GM18508 (cell line): ENCODE measurements at regions not wholly inside any gene's neighbourhood (a gene's known extent, or its start where the extent isn't known, plus 50 kb on each side); places are given as distances from the start of the nearest gene placed in this dataset.

Source experiments
- ATAC-seq: cut with Tn5 transposase; IDR thresholded peaks from one replicate; pipeline ENCODE4 v1.9.1; 2021; ENCODE audit warnings: moderate number of reproducible peaks; ENCODE audit not compliant: insufficient read depth, unreplicated experiment

DNA sequence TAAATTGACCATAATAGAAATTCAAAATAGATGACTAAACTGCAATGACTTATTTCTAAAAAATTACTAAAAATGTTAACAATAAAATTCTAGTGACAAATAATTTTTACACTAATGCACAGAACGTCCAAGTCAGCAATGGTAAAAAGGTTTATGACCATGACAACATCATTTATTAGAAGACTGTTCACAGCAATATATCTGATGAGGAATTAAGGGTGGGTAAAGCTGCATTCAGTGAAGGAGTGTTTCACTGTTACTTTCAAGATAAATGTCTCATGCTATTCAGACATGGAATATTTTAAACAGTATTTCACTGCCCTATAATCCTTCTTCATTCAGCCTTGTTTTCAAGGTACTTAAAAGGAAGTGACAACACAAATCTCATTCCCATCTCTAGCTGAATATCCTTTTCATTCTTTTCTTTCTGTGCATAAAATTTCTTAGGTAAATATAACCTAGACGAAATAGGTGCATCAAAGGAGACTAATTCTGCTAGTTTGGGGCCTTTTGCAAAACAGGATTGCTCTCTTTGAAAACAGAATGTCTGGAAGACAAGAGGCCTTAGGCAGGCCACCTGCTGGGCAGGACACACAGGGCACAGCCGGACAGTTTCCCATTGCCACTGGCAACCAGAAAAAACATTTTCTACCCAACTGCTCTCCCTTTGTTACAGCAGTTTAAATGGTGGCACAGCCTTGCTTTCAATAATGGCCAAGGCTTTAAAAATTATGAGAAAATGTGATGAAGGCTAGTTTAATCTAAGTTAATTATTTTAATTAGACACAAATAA, 600.3 kb downstream of the SPRY1 start:
- no peak for ATAC-seq

DNA sequence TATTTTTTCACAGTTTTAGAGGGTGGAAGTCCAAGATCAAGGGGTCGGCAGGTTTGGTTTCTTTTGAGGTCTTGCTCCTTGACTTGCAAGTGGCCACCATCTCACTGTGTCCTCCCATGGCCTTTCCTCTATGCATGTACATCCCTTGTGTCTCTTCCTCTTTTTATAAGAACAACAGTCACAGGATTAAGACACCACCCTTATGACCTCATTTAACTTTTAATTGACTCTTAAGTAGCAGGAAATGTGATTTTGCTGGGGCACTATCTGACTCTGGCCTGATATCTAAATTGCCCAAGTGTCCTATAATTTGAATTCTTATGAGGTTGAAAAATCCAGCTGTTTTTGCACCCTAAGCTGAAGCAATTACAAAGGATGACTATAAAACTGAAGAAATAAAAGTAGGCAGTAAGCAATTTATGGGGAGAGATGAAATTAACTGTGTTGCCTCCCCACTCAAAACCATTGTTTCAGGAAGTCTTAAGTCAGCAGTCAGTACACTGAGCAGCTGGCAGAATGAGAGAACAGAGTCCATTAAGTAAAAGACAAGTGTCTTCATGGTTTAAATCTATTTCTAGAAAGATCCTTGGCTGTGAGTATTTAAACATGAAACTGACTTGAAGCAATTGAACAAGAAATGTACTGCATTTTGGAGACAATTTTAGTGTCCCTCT, 601.3 kb downstream of the SPRY1 start:
- no peak for ATAC-seq

DNA sequence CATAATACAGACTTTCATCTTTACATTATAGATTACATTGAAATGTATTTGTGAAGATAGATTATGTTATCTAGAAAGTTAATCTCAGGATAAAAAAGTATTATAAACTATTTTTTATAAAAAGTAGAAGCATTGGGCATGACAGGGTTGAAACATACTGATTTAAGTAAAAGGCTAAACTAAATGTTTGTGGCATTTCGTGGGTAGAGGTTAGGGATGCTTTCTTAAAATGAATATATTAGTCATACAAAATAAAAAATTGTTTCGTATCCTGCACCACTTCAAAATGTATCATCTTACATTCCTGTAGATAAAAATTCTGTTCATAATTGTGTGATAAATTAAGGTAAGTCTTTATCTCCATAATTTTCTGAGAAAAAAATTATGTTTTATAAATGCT, 603.6 kb downstream of the SPRY1 start:
- ATAC-seq = no peak

DNA sequence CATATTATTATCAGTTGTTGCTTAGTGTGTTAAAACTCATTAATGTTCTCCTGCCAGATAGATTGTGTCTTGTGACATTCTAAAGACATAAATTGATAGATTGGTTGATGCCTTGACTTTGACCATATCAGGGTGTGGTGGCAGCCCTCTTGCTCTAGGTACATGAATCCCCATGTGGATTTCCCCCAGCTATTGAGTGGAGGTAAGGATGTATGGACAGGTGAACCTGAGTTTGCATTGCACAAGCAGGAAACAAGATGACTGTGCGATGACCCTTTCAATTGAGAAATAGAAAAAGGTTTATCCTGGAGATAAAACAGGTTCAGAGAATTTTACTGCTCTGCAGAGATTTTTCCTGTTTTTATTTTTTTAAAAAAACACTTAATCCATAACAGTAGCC, 619.2 kb downstream of the SPRY1 start:
- no peak for ATAC-seq

DNA sequence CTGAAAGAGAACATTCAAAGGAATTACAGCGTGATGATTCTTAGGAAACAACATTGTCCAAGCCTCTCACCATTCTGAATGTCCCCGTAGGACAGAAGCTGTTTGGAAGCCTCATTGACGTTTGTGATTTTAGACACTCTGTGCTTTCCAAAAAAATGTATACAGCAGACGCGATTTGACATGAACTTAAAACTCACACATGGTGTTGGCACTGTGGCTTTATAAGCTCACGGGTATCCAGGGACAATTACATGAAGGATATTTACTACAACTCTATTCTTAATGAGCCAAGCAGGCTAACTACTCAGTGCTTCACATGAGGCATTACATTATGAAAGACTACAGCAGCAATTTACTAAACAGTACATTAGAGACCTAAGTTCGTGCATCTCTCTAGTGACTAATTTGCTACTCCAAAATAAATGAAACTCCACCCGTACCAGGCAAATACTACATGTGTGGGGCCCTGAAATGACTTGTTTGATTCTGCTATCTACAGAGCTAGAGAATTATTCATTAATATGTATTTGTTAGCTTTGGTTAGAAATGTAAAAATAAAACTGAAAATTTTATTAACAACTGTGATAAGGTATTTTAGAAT, 620.7 kb downstream of the SPRY1 start:
- ATAC-seq = no peak

DNA sequence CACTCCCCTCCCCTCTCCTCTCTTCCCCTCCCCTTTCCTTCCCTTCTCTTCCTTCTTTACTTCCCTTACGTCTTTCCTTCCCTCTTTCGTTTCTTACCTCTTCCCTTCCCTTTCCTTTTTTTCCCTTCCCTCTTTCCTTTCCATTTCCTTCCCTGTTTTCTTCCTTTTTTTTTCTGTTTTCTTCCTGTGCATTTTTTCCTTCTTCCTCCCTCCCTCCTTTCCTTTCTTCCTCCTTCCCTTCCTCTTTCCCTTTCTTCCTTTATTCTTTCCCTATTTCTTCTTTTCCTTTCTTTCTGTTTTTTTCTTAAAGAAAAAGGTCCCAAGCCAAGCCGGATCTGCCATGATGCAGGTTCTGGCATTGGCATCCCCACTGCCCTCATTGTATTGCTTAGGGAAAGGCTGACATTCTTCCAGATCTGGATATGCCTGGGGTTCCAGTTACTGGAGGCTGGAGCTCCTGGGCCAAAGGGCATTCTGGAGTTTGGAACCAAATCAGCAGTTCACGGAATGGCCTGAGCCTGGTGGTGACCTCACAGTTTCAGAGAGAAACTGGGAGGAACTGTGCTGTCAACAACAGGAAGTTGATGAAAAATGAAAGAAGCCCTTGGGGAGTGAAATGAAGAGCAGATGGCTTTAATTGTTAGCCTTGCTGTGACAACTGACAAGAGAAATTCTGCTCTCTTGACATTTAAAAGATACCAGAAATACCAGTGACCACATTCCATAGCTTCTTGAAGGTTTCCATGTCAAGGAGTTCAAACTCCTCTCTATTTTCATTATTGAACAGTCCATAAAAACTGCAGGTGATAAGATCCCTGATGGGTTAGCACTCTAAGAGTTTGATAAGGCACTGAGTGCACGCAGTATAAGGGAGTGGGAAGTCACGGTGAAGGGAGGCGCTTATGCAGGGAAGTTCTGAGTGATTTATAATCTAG, 622.1 kb downstream of the SPRY1 start:
- peak; percentile 99 for ATAC-seq

DNA sequence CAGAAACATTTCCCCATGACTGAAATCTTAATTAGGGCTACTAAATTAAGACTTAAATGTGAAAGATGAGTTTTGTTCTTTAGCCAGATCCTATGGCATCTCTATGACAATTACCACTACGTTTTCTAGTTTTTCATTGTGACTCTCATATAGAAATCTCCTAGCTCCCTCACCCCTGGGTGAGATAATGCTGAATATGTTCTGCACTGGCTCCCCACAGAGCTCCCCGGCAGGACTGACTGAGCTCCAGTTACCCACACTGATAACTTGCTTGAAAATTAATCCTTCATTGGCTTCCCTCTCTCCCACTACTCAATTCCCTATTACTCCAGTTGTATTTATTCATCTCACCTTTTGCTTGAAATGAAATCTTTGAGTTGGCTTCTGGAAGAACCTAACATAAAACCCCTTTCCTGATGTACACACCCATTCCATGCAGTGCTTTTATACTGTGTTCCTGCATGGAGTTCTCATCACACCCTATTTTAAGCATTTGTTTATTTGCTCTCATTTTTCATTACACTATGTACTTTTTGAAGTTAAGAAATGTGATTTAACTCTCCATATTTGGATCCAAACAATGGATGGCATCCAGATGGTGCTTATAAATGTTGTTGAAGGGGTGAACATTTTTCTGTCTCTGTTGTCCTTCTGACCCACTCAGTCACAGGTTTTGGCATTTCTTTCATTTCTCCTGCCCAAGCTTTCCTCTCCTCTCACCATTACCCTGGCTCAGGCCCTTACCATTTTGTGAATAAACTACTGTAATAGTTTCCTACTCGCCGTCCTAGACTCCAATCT, 623.4 kb downstream of the SPRY1 start:
- ATAC-seq = no peak

DNA sequence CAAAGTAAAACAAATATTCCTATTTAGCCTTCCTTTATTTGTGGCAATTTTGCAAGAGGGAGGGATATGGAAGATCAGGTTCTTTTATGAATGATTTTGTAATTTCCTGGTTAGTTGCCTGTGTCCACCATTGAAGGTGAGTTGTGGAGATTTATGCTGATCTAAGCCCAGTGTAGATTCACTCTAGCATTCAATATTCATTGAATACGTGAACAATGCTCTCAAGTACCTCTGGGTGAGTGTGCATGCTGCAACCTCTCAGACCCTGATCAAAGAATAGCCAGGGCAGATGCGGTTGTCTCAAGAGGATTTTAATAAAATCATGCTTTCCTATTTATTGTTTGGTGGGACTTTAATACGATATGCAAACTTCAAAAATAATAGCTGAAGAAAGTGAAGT, 628.4 kb downstream of the SPRY1 start:
- ATAC-seq = no peak

DNA sequence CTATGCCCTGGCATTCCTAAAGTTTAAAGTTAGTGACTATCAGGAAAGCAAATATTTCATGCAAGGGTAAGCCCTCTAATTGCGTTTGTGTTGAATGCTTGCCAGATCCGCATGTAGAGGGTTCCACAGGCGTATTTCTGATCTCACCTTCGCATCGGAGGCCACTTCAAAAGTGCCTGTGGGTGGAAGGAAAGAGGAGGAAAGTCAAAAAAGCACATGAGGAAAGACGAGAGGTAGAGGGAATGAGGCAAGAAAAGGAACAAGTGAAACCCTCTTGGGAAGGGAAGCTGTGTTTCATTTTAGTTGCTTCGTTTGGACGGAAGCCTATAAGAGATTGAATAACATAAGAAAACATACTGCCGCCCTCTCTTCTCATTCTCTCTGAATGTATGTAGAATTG, 628.8 kb downstream of the SPRY1 start:
- no peak for ATAC-seq

DNA sequence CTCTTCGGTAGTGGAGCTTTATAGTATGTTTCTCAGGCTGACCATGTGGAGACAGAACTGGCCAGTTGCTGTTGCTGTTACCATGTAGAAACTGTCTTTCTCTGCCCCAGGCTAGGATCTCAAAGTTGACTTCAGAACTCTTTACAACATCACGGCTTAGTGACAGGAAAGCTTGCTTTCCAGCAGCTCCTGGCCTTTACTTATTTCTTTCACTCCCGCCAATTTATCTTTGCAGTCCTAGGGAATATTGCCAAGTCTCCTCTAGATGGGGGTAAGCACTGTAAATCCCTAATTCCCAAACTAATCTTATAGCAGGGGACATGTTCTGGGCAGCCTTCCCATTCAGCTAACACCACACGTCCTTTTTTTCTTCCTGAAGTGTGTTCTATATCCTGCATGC, 631.6 kb downstream of the SPRY1 start:
- no peak for ATAC-seq

DNA sequence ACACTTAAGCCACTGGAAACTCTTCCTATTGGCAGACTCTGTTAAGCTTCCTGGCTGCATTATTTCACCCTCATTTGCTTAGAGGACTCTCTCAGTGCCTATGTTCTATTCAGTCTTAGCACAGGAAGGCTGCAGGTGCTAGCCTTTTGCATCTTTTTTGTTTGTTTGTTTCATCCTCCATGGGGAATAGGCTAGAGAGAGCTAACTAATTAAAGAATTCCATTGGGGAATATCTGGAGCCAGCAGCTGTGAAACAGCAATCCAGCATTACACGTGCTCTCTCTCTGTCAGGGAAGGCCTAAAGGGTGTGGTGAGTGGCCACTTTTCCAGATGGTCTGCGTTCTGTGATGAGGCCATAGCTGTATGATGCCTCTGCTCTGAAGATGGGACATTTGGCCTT, 633.6 kb downstream of the SPRY1 start:
- no peak for ATAC-seq

DNA sequence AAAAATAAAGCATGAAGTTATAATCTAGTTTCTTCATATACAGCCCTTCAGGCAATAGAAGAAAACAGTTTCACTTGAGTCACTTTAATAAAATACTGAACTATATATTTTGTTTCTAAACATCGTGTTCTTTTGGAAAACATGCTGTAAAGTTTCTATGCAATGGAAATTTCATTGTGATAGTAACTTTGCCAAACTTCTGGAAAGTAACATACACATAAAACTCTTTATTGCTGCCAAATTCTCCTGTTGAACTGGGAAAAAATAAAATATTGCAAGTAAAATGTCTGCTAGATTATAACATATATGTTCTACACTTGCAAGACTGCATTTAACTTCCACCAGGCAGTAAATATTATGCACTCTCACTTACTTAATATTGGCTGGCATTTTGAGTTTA, 635.4 kb downstream of the SPRY1 start:
- no peak for ATAC-seq

DNA sequence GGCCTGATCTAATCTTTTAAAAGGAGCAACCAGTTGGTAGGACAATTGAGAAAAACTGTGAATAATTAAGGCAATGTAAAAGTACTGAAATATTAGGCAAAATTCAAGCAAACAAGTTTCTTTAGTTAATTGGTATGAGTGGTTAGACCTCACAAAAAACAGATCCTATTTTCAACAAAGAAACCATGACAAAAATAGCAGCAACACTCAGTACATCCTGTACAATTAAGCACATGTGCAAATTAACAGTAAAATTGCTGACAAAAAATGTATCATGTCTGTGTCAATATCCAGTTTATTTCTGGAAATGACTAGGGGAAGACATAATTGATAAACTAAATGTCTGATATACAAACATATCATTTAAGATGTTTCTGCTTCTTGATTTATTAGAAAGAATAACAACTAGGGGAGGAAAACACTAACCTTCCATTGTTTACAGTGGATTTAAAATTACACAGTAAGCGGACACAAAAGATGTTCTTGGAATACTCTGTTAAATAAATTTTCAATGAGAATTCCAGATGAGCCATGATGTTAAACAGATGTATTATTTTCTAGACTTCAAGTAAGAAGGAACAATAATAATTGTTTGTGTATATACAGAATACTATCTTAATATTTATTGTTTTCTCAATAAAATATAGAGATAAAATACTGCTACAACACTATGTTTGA, 638.9 kb downstream of the SPRY1 start:
- no peak for ATAC-seq

DNA sequence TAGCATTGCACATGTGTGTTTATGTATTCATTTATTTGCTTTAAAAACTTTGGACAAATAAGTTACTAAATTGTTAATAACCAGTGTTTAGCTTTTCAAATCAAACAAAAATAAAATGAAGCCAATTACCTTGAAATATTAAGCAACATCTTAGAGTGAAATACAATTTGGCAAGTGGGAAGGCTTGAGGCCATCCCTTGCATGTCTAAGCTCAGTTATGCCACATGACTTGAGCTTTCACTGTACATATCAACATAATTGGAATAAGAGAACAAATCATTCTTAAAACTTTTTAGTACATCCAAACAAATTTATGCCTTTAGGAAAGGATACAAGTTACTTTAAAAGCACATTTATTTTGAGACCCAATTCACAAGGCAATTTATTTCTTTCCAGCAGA, 640.6 kb downstream of the SPRY1 start:
- ATAC-seq = no peak

DNA sequence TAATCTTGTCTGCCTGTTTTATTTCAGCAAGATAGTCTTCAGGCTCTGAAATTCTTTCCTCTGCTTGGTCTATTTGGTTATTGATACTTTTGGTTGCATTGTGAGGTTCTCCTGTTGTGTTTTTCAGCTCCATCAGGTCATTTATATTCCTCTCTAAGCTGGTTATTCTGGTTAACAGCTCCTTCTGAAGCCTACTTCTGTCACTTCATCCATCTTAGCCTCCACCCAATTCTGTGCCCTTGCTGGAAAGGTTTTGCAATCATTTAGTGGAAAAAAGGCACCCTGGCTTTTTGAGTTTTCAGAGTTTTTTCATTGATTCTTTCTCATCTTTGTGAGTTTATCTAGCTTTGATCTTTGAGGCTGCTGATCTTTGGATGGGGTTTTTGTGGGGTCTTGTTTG, 647.7 kb downstream of the SPRY1 start:
- no peak for ATAC-seq

DNA sequence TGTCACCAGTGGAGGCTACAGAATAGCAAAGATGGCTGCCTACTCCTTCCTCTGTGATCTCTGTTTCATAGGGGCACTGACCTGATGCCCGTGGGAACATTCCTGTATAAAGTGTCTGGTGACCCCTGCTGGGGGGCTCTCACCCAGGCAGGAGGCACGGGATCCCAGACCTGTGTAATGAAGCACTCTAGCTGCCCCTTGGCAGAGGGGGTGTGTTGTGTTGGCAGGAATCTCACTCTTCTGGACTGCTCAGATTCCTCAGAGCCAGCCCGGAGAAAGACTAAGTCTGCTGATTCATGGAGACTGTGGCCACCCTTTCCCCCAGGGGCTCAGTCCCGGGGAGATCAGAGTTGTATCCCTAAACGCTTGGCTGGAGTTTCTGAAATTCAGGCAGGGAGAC, 648.3 kb downstream of the SPRY1 start:
- ATAC-seq = no peak

DNA sequence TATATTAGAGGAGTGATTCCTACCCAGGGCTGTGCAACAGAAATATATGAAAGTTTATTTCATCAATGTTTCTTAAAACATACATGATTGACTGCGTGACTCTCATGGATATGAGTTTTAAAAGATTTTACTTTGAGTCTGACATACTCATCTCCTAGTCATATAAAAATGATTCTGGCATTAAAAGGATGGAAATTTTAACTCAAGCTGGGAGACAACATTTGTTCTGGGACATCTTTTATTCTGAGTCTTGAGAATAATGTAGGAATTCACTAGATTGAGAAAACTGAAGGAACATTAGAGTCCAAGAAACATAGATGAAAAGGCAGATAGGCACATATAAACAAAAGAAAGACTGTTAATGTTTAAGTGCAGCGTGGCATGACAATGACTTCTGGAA, 649.6 kb downstream of the SPRY1 start:
- no peak for ATAC-seq

DNA sequence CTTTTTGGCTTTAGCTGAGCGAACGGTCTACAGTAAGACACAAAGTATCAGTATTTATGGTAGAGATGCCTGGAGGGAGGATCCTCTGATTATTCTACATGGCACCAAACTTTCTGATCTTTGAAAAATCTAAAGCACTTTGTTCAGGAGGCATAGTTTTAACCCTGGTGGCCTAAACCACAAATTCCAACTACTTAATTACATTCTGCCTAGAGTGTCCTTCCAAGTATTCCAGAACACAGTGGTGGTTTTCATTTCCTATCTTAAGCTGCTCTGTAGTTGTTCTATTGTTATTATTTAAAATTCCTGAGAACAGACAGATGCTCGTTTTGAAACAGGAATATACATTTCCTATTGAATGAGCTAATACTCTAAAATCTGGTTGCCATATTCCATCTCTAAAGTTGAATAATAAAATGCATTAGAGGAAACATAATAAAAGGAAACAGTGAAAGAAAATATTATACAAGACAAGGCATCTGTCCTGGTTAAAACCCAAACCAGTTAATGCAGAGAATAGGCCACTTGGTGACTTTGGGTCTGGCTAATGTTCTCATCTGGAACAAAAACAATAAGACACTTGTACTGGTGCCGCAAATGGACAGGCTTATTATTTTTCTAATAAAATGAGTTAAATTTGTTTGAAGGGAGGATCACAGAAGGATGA, 657.4 kb downstream of the SPRY1 start:
- ATAC-seq = no peak

DNA sequence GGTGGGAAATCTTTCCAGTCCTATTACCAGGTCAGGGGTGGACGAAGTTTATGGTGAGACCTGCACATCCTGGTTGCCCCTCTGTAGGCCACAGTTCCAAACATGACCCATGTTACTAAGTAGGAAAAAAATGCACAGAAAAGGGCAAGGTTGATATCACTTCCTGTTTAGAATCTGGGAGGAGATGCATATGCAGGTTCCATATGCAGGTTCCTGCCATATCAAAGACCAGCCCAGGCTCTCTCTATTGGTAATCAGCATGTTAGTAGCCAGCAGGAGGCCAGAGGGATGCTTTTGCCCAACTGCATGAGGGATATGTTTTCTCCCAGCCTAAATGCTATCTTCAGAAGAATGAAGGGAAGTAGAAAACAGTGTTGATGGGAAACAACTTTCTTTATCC, 657.2 kb downstream of the ANKRD50 start:
- no peak for ATAC-seq
